ENCODE measurements at regions not wholly inside any gene's neighbourhood (a gene's known extent, or its start where the extent isn't known, plus 50 kb on each side); places are given as distances from the start of the nearest gene placed in this dataset.

DNA sequence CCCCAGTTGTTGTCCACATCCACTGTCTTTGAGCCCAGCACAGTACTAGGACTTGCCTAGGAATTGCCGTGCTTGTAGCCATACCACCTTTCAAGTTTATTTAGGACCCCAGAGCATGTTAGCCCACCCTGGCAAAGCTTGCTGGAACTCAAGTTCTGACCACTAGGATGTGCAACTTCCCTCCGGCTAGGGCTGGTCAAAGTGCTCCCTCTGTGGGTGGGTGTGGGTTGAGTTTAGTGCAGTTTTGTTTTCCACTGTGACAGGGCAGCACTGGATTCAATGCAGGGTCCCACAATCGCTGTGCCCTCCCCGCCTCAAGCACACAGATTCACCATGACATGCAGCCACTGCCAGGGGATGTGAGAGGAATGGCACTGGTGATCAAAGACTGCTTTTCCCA is 96.0 kb downstream of the RASGEF1B start:
- no peak overlapping the region for H3K27ac ChIP-seq
- H3K4me3 ChIP-seq (ENCODE audit: low read depth, low read length), result no peak overlapping the region
- no peaks in the 10 kb centered on the region for H3K36me3 ChIP-seq
- DNase-seq, result no peak
- peak; percentile 51 for TF ChIP-seq CTCF (IDR thresholded peaks at IDR 0.05; ENCODE audit: low read depth, low read length)
- H3K9me3 ChIP-seq (ENCODE audit: severe bottlenecking), result peaks cover 3% of the 10 kb centered on the region
- H3K27me3 ChIP-seq (ENCODE audit: insufficient read depth, low read depth, severe bottlenecking), result no peaks in the 10 kb centered on the region

DNA sequence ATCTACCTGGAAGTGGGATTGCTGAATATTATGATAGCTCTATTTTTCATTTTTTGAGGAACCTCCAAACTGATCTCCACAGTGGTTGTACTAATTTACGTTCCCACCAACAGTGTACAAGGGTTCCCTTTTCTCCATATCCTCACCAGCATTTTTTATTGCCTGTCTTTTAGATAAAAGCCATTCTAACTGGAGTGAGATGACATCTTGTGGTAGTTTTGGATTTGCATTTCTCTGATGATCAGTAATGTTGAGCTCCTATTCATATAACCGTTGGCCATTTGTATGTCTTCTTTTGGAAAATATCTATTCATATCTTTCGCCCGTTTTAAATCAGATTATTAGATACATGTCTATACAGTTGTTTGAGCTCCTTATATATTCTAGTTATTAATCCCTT is 101.8 kb downstream of the RASGEF1B start:
- Histone ChIP-seq H3K4me3 (ENCODE audit: low read depth, low read length) (no peak overlapping the region), H3K27ac (no peak overlapping the region), H3K27me3 (ENCODE audit: insufficient read depth, low read depth, severe bottlenecking) (no peaks in the 10 kb centered on the region), H3K9me3 (ENCODE audit: severe bottlenecking) (peaks cover 3% of the 10 kb centered on the region), H3K36me3 (no peaks in the 10 kb centered on the region)
- DNase-seq, result no peak
- TF ChIP-seq CTCF (IDR thresholded peaks at IDR 0.05; ENCODE audit: low read depth, low read length), result no peak

DNA sequence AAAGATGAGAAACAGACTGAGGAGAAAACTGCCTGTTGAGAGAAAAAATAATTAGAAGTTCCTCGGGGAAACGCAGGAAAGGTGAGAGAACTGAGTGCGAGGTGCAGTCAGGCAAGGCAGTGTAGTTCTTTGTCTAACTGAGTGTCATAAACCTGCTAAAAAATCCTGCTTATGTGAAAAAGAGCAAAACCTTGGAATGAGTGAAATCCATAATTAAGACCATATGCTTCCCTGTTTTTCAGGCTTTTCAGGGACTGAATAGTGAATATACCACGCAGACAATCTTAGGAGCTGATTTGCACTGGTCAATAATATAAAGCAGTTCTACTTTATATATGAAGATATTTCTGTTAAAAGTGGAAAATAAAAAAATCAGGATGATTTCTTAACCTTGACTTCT is 104.9 kb downstream of the RASGEF1B start:
- no peak for DNase-seq
- no peak overlapping the region for H3K4me3 ChIP-seq (ENCODE audit: low read depth, low read length)
- TF ChIP-seq CTCF (IDR thresholded peaks at IDR 0.05; ENCODE audit: low read depth, low read length), result no peak
- no peak overlapping the region for H3K27ac ChIP-seq
- H3K27me3 ChIP-seq (ENCODE audit: insufficient read depth, low read depth, severe bottlenecking), result no peaks in the 10 kb centered on the region
- H3K9me3 ChIP-seq (ENCODE audit: severe bottlenecking), result peaks cover 3% of the 10 kb centered on the region
- no peaks in the 10 kb centered on the region for H3K36me3 ChIP-seq

GRCh38 chr4:81360737-81361136 is 111.0 kb downstream of the RASGEF1B start:
- Histone ChIP-seq H3K9me3 (ENCODE audit: severe bottlenecking) (no peaks in the 10 kb centered on the region), H3K27ac (no peak overlapping the region), H3K36me3 (no peaks in the 10 kb centered on the region), H3K27me3 (ENCODE audit: insufficient read depth, low read depth, severe bottlenecking) (no peaks in the 10 kb centered on the region), H3K4me3 (ENCODE audit: low read depth, low read length) (no peak overlapping the region)
- no peak for DNase-seq
- no peak for TF ChIP-seq CTCF (IDR thresholded peaks at IDR 0.05; ENCODE audit: low read depth, low read length)

- H3K27ac ChIP-seq, result no peak overlapping the region
- TF ChIP-seq CTCF (IDR thresholded peaks at IDR 0.05; ENCODE audit: low read depth, low read length), result no peak
- H3K36me3 ChIP-seq, result no peaks in the 10 kb centered on the region
- no peak for DNase-seq
- no peak overlapping the region for H3K4me3 ChIP-seq (ENCODE audit: low read depth, low read length)
- H3K9me3 ChIP-seq (ENCODE audit: severe bottlenecking), result no peaks in the 10 kb centered on the region
- H3K27me3 ChIP-seq (ENCODE audit: insufficient read depth, low read depth, severe bottlenecking), result no peaks in the 10 kb centered on the region
Observed at GRCh38 chr4:81359207-81359606, 112.5 kb downstream of the RASGEF1B start.

DNA sequence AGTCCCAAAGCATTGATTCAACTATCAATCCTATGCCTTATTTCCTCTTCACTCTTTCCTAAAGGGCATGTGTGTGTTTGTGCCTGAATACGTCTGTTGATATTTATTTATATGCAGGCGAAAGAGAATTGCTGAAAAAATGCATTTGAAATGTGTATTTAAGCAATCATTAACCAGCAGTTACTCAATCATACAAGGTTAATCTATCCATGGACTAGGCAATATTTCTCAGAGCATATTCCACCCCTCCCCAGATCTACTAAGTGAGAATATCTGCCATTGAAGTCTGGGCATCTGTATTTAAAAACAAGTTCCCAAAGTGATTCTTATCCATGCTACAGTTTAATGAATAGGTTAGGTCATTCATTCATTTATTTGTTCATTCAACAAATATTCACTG is 113.6 kb downstream of the RASGEF1B start:
- Histone ChIP-seq H3K9me3 (ENCODE audit: severe bottlenecking) (no peaks in the 10 kb centered on the region), H3K36me3 (no peaks in the 10 kb centered on the region), H3K27ac (no peak overlapping the region), H3K27me3 (ENCODE audit: insufficient read depth, low read depth, severe bottlenecking) (no peaks in the 10 kb centered on the region), H3K4me3 (ENCODE audit: low read depth, low read length) (no peak overlapping the region)
- no peak for DNase-seq
- no peak for TF ChIP-seq CTCF (IDR thresholded peaks at IDR 0.05; ENCODE audit: low read depth, low read length)

All from WERI-Rb-1 (cell line).